Retinal pigment epithelial cell (primary cell): ENCODE measurements at regions not wholly inside any gene's neighbourhood (a gene's known extent, or its start where the extent isn't known, plus 50 kb on each side); places are given as distances from the start of the nearest gene placed in this dataset.

Experiments
- DNase-seq: peaks from one replicate; pipeline ENCODE4 v3.0.0-alpha.2; 2010; ENCODE audit warnings: low read depth
- H3K4me3 ChIP-seq: 2 replicates; pipeline ENCODE4 v1.5.1; 2011; ENCODE audit warnings: mild to moderate bottlenecking, low read length, control low read depth, moderate library complexity
- TF ChIP-seq, protein P1 (sequence below): conservative IDR thresholded peaks from 2 replicates; pipeline ENCODE4 v1.5.1; 2011; ENCODE audit warnings: low read depth, low read length, control low read depth, inconsistent platforms

DNA sequence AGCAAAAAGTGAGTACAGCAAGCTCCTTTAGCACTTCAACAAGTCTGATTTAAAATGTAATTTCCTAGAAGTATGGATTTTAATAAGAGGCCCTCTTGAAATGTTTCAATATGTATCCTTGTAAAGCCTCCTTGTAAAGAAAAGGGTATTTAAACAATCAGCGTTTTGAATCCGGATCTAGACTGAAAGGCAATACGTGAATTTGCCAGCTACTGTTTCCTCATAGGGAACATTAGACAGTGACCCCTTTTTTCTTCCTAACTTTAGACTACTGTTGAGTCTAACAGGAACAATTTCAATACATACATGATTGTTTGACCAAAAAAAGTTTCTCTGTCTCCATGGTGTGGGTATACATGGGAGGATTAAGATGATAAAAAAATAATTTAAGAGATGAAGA is 395.0 kb downstream of the TFAP2A start:
- TF ChIP-seq, protein P1, sequence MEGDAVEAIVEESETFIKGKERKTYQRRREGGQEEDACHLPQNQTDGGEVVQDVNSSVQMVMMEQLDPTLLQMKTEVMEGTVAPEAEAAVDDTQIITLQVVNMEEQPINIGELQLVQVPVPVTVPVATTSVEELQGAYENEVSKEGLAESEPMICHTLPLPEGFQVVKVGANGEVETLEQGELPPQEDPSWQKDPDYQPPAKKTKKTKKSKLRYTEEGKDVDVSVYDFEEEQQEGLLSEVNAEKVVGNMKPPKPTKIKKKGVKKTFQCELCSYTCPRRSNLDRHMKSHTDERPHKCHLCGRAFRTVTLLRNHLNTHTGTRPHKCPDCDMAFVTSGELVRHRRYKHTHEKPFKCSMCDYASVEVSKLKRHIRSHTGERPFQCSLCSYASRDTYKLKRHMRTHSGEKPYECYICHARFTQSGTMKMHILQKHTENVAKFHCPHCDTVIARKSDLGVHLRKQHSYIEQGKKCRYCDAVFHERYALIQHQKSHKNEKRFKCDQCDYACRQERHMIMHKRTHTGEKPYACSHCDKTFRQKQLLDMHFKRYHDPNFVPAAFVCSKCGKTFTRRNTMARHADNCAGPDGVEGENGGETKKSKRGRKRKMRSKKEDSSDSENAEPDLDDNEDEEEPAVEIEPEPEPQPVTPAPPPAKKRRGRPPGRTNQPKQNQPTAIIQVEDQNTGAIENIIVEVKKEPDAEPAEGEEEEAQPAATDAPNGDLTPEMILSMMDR = no peak
- H3K4me3 ChIP-seq = no peak overlapping the region
- no peak for DNase-seq

DNA sequence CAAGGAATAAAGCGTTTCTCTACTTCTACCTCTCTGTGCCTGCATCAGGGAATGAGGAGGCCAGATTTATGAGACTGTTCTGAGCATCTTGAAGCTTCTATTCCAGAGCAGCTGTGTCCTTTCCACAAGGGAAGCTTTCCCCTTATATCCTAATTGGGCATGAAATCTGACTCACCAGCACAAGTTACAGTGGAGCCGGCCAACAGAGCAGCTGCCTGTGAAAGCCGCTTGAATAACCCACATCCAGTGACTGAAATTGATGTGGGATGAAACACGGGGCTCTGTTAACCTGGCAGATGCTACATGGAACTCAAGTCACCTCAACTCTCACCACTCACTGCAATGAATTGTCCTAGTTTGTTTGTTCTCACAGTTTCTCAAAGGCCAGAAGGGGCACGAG is 400.3 kb downstream of the TFAP2A start:
- TF ChIP-seq, protein P1 = no peak
- DNase-seq = peak; percentile 79

GRCh38 chr6:10000551-10000950 is 414.3 kb downstream of the TFAP2A start:
- no peak for DNase-seq
- TF ChIP-seq, protein P1 = no peak
- no peak overlapping the region for H3K4me3 ChIP-seq

More for the DNA sequence above, 400.3 kb downstream of the TFAP2A start:
- H3K4me3 ChIP-seq = no peak overlapping the region

- no peak overlapping the region for H3K4me3 ChIP-seq
- DNase-seq = no peak
- TF ChIP-seq, protein P1 = no peak
Measured at GRCh38 chr6:9999796-10000195, 415.1 kb downstream of the TFAP2A start.

DNA sequence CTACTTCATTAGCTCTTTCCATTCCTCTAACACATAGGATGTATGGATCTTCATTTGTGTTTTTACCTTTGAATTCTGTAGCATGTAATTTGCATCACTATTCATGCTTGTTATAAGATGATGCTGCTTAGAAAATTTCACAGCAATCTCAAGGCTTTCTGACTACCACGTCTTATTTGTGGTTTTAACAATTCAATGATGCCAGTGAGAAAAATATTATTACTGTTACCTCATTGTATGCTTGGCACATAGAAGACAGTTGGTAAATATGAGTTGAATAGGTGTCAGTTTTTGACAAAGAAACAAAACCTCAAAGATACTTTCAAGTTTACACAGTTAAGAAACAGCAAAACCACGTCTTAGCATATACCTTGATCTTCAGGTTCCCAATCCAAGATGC is 428.6 kb downstream of the TFAP2A start:
- TF ChIP-seq, protein P1 = no peak
- H3K4me3 ChIP-seq = no peak overlapping the region
- DNase-seq = no peak

DNA sequence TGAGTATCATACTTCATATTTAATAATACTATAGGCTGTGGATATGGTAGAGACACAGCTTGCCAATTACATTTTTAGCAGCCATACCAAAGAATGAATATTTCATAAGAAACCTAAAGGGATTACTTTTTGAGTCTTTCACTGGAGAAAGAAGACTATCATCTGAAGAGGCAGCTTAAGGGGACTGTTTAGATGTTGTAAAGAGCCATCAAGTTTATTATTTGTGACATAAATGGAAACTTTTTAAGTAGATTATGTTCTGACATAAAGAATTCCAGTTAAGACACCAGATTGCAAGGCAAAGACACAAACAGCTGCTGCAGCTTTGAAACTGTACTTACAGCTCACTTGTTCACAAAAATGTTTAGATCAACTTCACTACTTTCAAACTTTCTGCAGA is 429.4 kb downstream of the TFAP2A start:
- DNase-seq = peak; percentile 22
- TF ChIP-seq, protein P1 = no peak
- no peak overlapping the region for H3K4me3 ChIP-seq

- TF ChIP-seq, protein P1 = no peak
- DNase-seq = no peak
Measured at GRCh38 chr6:9984607-9985006, 430.3 kb downstream of the TFAP2A start.

More at GRCh38 chr6:9984607-9985006, 430.3 kb downstream of the TFAP2A start:
- H3K4me3 ChIP-seq = no peak overlapping the region
